Testis (tissue), 2 donors: ENCODE measurements at regions not wholly inside any gene's neighbourhood (a gene's known extent, or its start where the extent isn't known, plus 50 kb on each side); places are given as distances from the start of the nearest gene placed in this dataset.

Source experiments
- DNase-seq: peaks from one replicate; pipeline ENCODE4 v3.0.0-alpha.2; 2019
- H3K27ac ChIP-seq, 2 donors: fragments of 200-600 bp; sonication (generic); one replicate each; pipeline ENCODE4 v1.5.1; 2019
- H3K27me3 ChIP-seq: fragments of 200-600 bp; sonication (generic); one replicate; pipeline ENCODE4 v1.5.1; 2019
- H3K36me3 ChIP-seq: fragments of 200-600 bp; sonication (generic); one replicate; pipeline ENCODE4 v1.5.1; 2017; ENCODE audit warnings: low read depth; ENCODE audit errors: missing control alignments
- H3K4me1 ChIP-seq: fragments of 200-600 bp; sonication (generic); one replicate; pipeline ENCODE4 v1.5.1; 2019
- H3K4me3 ChIP-seq, 2 donors: fragments of 200-600 bp; sonication (generic); one replicate each; pipeline ENCODE4 v1.5.1; 2017 to 2019
- H3K9me3 ChIP-seq: fragments of 200-600 bp; sonication (generic); one replicate; pipeline ENCODE4 v1.5.1; 2017
- CTCF ChIP-seq, 3 experiments: fragments of 450-650 bp in 2 of 3; fragments of 200-600 bp in 1 of 3; sonication (generic) in 1 of 3; IDR thresholded peaks; one replicate each; pipeline ENCODE4 v1.5.1; 2016 to 2019; ENCODE audit warnings: antibody characterized with exemption in 3 of 3, mild to moderate bottlenecking in 2 of 3, moderate library complexity in 1 of 3
- POLR2A ChIP-seq: fragments of 450-650 bp; IDR thresholded peaks from one replicate; pipeline ENCODE4 v1.6.1; 2017; ENCODE audit warnings: antibody characterized with exemption, mild to moderate bottlenecking, moderate library complexity
- WGBS, 2 donors: methylation state at CpG; one replicate each; pipeline ENCODE4 v1.1.5; 2018; 5-methylcytosine and 5-hydroxymethylcytosine counted together
- intact Hi-C: fragments of 100-400 bp; cut with DNase I; formaldehyde crosslinking; loops from one replicate; pipeline ENCODE4 v1.15.1; 2023; ENCODE audit warnings: low total_unique reads

- Histone ChIP-seq H3K4me1 (no peaks in the 10 kb centered on the region), H3K27ac (no peak overlapping the region), H3K4me3 (no peak overlapping the region), H3K9me3 (no peaks in the 10 kb centered on the region), H3K36me3 (no peaks in the 10 kb centered on the region), H3K27me3 (no peaks in the 10 kb centered on the region)
- TF ChIP-seq CTCF (IDR thresholded peaks at IDR 0.05) (no peak), POLR2A (no peak)
- WGBS, 2 donors = 76 to 94% methylated on average over 5 of the region's 5 CpGs
- intact Hi-C loops = no loop called here
- no peak for DNase-seq
Observed at GRCh38 chr2:121055088-121055487, 229.9 kb downstream of the TFCP2L1 start.

- H3K9me3 ChIP-seq = no peaks in the 10 kb centered on the region
- H3K4me3 ChIP-seq = no peak overlapping the region
- no peaks in the 10 kb centered on the region for H3K27me3 ChIP-seq
- no peaks in the 10 kb centered on the region for H3K36me3 ChIP-seq
- WGBS, 2 donors = 83 to 85% methylated on average over 2 to 4 of the region's 4 CpGs
- intact Hi-C loops = no loop called here
- TF ChIP-seq CTCF (IDR thresholded peaks at IDR 0.05) (no peak), POLR2A (no peak)
- no peak overlapping the region for H3K27ac ChIP-seq
- no peak for DNase-seq
- no peaks in the 10 kb centered on the region for H3K4me1 ChIP-seq
Observed at GRCh38 chr2:121055501-121055900, 229.5 kb downstream of the TFCP2L1 start.

GRCh38 chr2:121058852-121059558 is 226.0 kb downstream of the TFCP2L1 start:
- intact Hi-C loops = no loop called here
- Histone ChIP-seq H3K27me3 (no peaks in the 10 kb centered on the region), H3K36me3 (no peaks in the 10 kb centered on the region), H3K4me1 (no peaks in the 10 kb centered on the region), H3K4me3 (no peak overlapping the region), H3K27ac (no peak overlapping the region), H3K9me3 (no peaks in the 10 kb centered on the region)
- TF ChIP-seq CTCF (IDR thresholded peaks at IDR 0.05) = no peak
- no peak for TF ChIP-seq POLR2A
- no peak for DNase-seq
- 82 to 83% methylated on average over 15 of the region's 15 CpGs for WGBS, 2 donors

GRCh38 chr2:121059651-121060649 is 225.1 kb downstream of the TFCP2L1 start:
- Histone ChIP-seq H3K4me3 (no peak overlapping the region), H3K27me3 (no peaks in the 10 kb centered on the region), H3K9me3 (no peaks in the 10 kb centered on the region), H3K27ac (no peak overlapping the region), H3K36me3 (no peaks in the 10 kb centered on the region), H3K4me1 (peaks cover 4% of the 10 kb centered on the region)
- no peak for TF ChIP-seq POLR2A
- TF ChIP-seq CTCF (IDR thresholded peaks at IDR 0.05) = no peak
- intact Hi-C loops = loop anchor here (10.0 kb wide), 1 partner anchor 725 kb away; no protein-coding TSS in a partner anchor
- 84 to 95% methylated on average over 8 to 9 of the region's 9 CpGs for WGBS, 2 donors
- DNase-seq = no peak
